ENCODE measurements at regions not wholly inside any gene's neighbourhood (a gene's known extent, or its start where the extent isn't known, plus 50 kb on each side); places are given as distances from the start of the nearest gene placed in this dataset.

GRCh38 chr10:78524342-78524741, 490.7 kb downstream of the RPS24 start:
- TF ChIP-seq CTCF (conservative IDR thresholded peaks at IDR 0.05; ENCODE audit: low read length) (no peak), EZH2phosphoT487 (IDR thresholded peaks at IDR 0.05; ENCODE audit: borderline replicate concordance, low read depth, low read length) (no peak)

Measured in OCI-LY7 (cell line).